Ascending aorta (tissue), 2 donors: ENCODE measurements at regions not wholly inside any gene's neighbourhood (a gene's known extent, or its start where the extent isn't known, plus 50 kb on each side); places are given as distances from the start of the nearest gene placed in this dataset.

ENCODE experiments used
- DNase-seq, 2 donors: peaks; one replicate each; pipeline ENCODE4 v3.0.0-alpha.2; 2019; ENCODE audit warnings: low spot score in 2 of 2
- H3K27ac ChIP-seq, 2 donors: fragments of 200-600 bp; sonication (generic); one replicate each; pipeline ENCODE4 v1.5.1; 2016 to 2017; ENCODE audit warnings: mild to moderate bottlenecking in 1 of 2
- H3K27me3 ChIP-seq: fragments of 200-600 bp; sonication (generic); one replicate; pipeline ENCODE4 v1.5.1; 2017
- H3K36me3 ChIP-seq, 2 donors: fragments of 200-600 bp; sonication (generic); one replicate each; pipeline ENCODE4 v1.5.1; 2016
- H3K4me1 ChIP-seq, 2 donors: fragments of 200-600 bp; sonication (generic); one replicate each; pipeline ENCODE4 v1.5.1; 2016 to 2017; ENCODE audit warnings: mild to moderate bottlenecking in 1 of 2
- H3K4me3 ChIP-seq, 2 donors: fragments of 200-600 bp; sonication (generic); one replicate each; pipeline ENCODE4 v1.5.1; 2016 to 2017; ENCODE audit warnings: mild to moderate bottlenecking in 1 of 2
- H3K9me3 ChIP-seq, 2 donors: fragments of 200-600 bp; sonication (generic); one replicate each; pipeline ENCODE4 v1.5.1; 2016
- CTCF ChIP-seq, 3 experiments: fragments of 200-600 bp in 2 of 3; fragments of 450-650 bp in 1 of 3; sonication (generic) in 2 of 3; IDR thresholded peaks; one replicate each; pipeline ENCODE4 v1.5.1; 2016 to 2019; ENCODE audit warnings: antibody characterized with exemption in 3 of 3, mild to moderate bottlenecking in 1 of 3, moderate library complexity in 1 of 3
- intact Hi-C: fragments of 100-400 bp; cut with DNase I; formaldehyde crosslinking; loops from one replicate; pipeline ENCODE4 v1.15.1; 2023

GRCh38 chr5:168109441-168109840 lies 182.0 kb upstream of the WWC1 start:
- DNase-seq: no peak

GRCh38 chr5:168110384-168110783 lies 181.1 kb upstream of the WWC1 start:
- intact Hi-C loops: no loop called here
- Histone ChIP-seq H3K4me3 (no peak overlapping the region), H3K36me3 (no peaks in the 10 kb centered on the region), H3K27me3 (no peaks in the 10 kb centered on the region), H3K27ac (no peak overlapping the region), H3K4me1 (no peaks in the 10 kb centered on the region), H3K9me3 (no peaks in the 10 kb centered on the region)
- no peak for TF ChIP-seq CTCF (IDR thresholded peaks at IDR 0.05)
- no peak for DNase-seq

More at GRCh38 chr5:168109441-168109840, 182.0 kb upstream of the WWC1 start:
- Histone ChIP-seq H3K4me1 (no peaks in the 10 kb centered on the region), H3K9me3 (no peaks in the 10 kb centered on the region), H3K36me3 (no peaks in the 10 kb centered on the region), H3K27me3 (no peaks in the 10 kb centered on the region), H3K4me3 (no peak overlapping the region), H3K27ac (no peak overlapping the region)
- TF ChIP-seq CTCF (IDR thresholded peaks at IDR 0.05): no peak
- intact Hi-C loops: no loop called here

GRCh38 chr5:168110870-168111832 lies 180.3 kb upstream of the WWC1 start:
- Histone ChIP-seq H3K36me3 (no peaks in the 10 kb centered on the region), H3K27ac (no peak overlapping the region), H3K27me3 (no peaks in the 10 kb centered on the region), H3K4me1 (no peaks in the 10 kb centered on the region), H3K9me3 (no peaks in the 10 kb centered on the region), H3K4me3 (no peak overlapping the region)
- intact Hi-C loops: no loop called here
- TF ChIP-seq CTCF (IDR thresholded peaks at IDR 0.05): no peak
- no peak for DNase-seq

- H3K4me1 ChIP-seq: no peaks in the 10 kb centered on the region
- no peak overlapping the region for H3K27ac ChIP-seq
- DNase-seq: no peak
- intact Hi-C loops: loop anchor here (5.0 kb wide), 1 partner anchor 108 kb away; no protein-coding TSS in a partner anchor
- TF ChIP-seq CTCF (IDR thresholded peaks at IDR 0.05): peak in 2 of 3 experiments; percentile 8 to 38
- no peaks in the 10 kb centered on the region for H3K36me3 ChIP-seq
- no peak overlapping the region for H3K4me3 ChIP-seq
- H3K9me3 ChIP-seq: no peaks in the 10 kb centered on the region
- H3K27me3 ChIP-seq: no peaks in the 10 kb centered on the region
Measured at GRCh38 chr5:168114444-168115017, 176.9 kb upstream of the WWC1 start.

GRCh38 chr5:168117469-168117868 lies 174.0 kb upstream of the WWC1 start:
- no peaks in the 10 kb centered on the region for H3K4me1 ChIP-seq
- H3K4me3 ChIP-seq: no peak overlapping the region
- intact Hi-C loops: loop anchor here (5.0 kb wide), 1 partner anchor 105 kb away; no protein-coding TSS in a partner anchor
- no peaks in the 10 kb centered on the region for H3K9me3 ChIP-seq
- no peak for DNase-seq
- no peak overlapping the region for H3K27ac ChIP-seq
- H3K36me3 ChIP-seq: no peaks in the 10 kb centered on the region
- TF ChIP-seq CTCF (IDR thresholded peaks at IDR 0.05): no peak
- H3K27me3 ChIP-seq: no peaks in the 10 kb centered on the region
